NCI-H1092 (cell line): ENCODE measurements at regions not wholly inside any gene's neighbourhood (a gene's known extent, or its start where the extent isn't known, plus 50 kb on each side); places are given as distances from the start of the nearest gene placed in this dataset.
"Not testable (repeated sequence)": the region's sequence is repeated elsewhere in the genome, so short reads cannot be mapped to it uniquely, and the experiment has no call there.

Experiments used
- DNase-seq: peaks from one replicate; lab custom pipeline; 2025; lab: John Stamatoyannopoulos, UW

DNA sequence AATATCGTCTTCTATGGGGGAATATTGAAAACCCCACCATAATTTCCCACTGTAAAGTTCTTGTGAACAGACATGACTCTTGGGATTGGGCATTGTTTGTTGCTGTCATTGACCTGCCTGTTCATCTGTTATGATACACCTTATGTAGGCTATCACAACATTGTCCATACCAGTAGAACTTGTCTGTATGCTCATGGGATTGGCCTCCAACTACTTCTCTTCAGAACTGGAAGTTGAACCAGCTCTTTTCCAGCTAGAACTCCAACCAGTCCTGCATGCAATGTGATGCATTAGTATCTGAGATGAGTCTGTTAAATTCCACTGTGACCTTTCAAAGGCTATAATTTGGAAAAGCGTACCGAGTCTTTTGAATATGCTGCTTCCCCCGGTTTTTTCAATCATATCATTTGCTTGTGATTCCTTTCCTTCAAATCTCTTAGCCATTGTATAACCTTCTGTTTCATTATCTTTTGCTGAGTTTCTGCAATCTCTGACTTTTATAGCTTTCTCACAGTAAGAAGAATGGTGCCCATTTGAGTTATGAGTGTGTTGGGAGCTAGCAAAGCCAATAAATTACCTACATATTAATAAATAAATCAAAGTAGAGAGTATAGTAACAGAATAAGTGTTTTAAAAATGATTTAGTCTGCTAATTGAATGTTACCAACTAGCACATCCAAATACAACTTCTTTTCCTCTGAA lies 101.9 kb downstream of the PLK2 start:
- DNase-seq: no peak

DNA sequence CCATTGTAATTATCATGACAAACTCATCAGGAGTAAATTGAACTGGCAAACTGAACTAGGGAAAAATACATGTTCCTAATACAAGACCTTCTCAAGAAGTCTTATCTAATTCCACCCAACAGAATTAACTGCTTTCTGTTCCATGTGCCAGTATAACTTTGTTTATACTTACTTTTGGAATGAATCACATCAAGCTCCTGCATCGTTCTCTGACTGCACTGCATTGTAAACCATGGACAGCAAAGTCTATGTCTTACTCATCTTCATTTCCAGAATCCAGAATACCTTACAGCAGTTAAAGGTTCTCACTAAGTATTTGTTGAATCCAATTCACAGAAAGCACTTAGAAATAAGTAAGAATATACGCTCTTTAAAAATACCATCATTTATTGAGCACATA lies 102.8 kb downstream of the PLK2 start:
- no peak for DNase-seq

DNA sequence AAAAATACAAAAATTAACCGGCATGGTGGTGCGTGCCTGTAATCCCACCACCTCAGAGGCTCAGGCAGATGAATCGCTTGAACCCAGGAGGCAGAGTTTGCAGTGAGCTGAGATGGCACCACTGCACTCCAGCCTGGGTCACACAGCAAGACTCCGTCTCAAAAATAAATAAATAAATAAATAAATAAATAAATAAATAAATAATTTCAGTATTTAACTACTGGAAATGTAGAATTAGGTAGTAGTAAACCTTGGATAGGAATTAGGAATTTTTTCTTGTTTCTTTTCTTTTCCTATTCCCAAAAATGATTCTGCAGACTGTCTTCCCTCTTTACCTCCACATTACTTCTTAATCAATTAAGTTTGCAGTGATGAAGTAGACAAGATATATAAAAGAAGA lies 103.2 kb downstream of the PLK2 start:
- DNase-seq: no peak

DNA sequence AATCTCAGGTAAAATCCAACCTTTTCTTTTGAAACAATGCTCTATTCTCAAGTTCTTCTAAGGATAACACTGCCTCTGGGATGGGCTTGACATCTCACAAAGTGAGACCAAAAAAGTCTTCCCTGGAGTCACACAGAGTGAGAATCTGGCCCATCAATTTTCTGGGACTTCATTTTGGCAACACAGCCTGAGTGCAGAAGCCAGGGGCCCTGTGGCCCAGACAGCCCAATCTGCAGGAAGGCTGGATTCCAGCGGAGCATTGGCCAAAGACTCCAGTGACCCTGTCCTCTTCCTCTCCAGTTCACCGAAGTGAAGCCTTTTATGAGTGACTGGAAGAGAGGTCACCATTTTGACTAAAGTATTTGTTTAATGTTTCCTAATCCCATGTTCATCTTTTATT lies 105.1 kb downstream of the PLK2 start:
- DNase-seq: no peak

DNA sequence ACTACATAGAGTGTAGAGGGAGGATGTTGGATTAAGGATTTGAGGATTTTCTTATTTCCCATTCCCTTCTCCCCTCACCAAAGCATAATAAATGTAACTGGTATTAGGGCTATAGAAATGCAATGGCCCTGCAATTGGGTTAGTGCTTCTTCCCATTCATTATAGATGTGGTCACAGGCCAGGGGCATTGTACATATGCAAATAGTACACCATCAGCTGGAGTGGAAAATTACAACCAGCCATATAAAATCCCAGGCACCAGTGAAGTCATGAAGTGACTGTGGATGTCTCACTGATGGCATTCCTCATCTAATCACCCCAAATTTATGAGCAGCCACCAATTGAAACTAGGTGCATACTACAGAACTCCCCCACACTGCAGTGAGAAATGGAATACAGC lies 105.9 kb downstream of the PLK2 start:
- DNase-seq: no peak

DNA sequence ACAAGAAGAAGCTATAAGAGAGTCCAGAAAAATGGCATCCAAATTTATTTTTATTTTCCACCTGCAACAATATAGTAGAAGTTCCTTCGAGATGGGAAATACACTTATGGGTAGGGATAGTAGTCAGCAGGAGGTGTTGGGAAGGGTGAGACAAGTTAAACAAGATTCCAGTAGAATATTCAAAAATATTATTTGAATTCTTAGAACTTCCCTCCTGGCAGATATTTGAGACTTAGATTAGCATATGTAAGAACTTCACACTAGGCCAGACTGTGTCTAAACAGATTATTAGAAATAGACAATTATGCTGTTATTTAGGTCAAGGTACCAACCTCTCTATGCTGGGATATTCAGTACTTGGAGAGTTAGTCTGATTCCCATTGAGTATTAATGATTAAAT lies 108.7 kb downstream of the PLK2 start:
- no peak for DNase-seq

DNA sequence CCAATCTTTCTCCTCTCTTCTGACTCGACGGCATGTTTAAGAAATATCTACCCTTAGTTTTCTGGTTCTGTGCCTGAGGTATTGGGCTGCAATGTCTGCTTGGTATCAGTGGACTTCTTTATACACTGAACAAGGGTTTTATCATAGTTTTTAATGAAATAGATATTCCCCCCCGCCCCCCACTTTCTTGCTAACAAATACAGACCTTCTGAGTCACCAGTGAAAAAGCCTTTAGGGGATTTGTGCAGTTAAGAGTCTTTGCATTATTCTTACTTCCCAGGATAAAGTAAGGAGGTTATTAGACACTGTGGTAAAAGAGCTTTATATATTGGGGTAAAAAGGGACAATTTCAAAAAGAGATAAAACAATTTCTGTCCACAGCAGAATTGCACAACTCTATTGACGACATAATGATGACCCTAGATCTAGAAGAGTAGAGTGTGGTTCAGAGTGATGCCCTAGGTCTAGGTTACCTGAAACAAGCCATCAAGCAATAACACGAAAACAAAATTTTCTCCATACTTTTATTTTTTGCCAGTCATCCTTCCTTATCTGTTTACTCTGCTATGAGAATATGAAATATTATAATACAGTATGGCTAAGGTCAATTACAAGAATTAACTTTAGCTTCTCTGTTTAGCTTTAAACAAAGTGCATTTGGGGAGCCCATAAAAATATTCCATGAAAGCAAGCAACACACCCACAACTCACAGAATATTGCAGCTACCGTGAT lies 110.7 kb downstream of the PLK2 start:
- no peak for DNase-seq

DNA sequence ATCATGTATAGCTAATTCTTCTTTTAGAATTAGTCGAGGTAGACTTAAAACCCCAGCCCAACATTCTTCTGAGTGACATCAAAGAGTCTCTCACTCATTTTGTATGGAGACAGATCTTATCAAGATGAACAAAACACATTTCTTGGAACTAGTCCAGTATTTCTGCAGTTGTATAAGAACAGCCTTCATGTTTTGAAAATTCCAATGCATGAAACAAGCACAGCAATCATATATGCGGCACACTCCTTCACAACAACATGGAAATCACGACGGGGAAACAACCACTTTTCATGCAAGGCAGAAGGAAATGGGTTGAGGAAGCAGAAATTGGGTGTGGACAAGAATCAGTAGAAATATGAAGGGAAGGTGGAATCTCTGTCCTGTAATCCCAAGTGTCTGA lies 113.8 kb downstream of the PLK2 start:
- no peak for DNase-seq

DNA sequence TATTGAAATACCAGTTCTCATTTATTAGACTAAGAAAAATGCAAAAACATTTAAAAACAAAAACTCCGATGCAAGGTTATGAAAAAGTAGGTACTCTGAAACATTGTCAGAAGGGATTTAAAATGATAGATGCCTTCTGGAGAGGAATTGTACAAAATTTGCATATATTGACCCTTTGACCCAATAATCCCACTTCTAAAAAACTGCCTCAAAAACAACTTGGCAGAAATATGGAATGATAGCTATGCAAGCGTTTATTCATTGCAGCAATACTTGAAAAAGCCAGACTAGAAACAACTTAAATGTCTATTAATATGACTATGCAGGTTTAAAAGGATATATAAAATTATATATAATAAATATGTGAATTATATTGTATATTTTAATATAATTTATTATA lies 118.4 kb downstream of the PLK2 start:
- DNase-seq: no peak

DNA sequence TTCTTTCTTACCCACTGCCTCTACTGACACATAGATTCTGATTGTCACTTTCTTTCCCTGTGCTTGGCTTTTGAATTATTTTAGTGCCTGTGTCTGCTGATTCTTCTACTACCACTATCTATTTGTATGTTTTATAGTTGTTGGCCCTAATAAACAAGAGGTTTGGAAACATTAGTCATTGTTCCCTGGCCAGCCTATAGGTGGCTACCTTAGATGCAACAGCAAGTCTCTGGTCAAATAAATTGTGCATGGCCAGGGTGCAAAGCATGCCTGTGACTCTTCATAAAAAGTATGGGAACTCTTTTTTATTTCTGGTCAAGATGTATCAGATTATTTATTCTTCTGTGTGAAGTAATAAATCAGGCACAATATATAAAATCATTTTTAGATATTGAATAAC lies 124.4 kb downstream of the PLK2 start:
- no peak for DNase-seq

DNA sequence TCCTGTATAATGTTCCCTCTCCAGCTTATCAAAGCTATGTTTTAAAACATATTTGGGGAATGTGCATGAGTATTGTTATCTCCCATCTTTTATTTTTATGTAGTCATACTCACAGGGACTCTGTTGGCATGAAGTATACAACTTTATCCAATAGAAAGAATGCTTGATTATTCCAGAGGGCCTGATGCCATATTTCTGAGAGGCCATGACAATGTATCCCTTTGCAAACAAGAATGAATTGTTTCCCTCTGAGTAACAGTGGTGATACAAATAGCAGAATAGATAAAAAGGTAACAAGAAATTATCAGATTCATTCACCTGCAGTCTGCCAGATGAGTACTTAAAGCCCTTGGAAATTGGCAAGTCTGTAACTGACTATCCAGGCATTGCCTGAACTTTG lies 125.9 kb downstream of the PLK2 start:
- DNase-seq: no peak

DNA sequence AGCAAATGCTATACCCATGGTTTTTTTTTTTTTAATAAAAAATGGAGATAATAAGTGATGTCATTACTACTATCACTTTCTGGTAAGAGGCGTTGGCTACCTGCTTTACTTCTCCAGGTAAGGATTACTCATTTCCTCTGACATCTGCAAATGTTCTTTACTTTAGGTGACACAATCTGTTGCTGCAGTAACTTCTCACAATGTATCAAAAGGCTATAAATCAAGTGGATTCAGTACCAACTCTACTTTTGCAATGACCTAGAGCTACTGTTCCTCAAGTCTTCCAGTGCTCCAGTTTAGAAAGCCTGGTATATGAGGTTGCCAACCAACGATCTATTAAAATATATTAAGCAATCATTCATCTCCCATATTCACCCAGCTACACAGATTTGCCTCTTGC lies 129.1 kb downstream of the PLK2 start:
- no peak for DNase-seq

DNA sequence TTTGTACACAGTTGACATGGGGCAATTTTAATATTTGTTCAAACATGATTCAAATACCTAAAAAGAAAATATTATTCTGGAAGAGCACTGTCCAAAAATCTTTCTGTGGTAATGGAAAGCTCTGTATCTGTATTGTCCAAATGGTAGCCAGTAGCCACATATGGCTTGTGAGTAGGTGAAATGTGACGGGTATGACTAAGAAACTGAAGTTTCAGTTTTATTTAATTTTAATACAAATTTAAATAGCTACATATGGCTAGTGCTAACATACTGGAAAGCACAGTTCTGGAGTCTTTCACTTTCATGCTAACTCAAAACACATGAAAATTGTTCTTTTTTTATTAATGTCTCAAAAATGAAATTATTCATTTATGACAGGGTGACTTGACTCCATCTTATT lies 132.6 kb downstream of the PLK2 start:
- no peak for DNase-seq

DNA sequence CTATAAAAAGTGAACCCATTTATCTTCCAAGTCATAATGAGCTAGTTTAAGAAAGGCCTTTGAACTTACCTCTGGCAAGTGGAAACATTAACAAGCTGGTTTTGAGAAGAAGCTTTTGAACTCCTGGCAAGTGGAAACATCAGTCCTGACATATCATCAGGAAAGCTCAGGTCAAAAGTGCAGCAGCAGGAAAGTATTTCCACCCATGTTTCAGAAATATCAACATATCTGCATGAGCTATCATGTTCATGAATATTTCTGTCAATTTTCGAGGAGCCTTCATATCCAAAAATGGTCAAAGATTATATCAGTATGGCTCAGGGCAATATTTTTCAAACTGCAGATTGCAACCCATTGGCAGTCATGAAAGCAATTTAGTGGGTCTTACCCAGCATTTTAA lies 133.9 kb downstream of the PLK2 start:
- no peak for DNase-seq

DNA sequence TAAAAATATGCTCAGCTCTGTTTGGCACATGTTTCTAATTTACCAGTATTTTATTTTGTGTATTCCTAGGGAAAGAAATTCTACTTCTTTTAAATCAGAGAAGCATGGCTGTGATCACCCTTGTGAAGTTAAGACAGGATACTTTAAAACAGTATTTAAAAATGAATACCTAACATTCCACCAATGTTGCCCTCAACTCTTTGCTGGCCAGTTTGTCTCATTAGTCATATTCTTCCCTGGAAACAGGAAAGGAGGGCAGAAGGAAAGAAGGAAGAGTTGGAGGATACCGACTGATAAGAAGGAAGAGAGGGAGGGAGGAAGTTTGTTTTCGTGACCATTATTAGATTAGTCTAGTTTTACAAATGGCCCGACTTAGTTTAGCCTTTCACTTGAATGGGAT lies 137.4 kb downstream of the PLK2 start:
- no peak for DNase-seq

DNA sequence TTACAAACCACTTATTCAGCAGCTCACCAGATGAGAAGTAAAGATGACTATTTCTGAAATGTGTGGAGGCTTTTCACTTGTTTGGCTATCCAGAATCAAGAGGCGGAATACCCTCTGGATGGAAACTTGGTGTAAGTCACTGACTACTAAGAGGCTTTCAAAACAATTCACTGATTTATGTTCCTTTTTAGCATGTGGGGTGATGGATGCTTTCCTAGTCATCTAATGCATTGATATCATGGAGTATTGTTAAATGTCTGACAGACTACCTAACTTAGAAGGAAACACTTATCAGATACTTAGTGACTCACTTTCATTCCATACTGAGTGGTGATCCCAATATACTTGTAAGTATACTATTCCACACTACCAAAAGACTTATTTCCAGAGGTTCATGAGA lies 141.4 kb downstream of the PLK2 start:
- DNase-seq: no peak

DNA sequence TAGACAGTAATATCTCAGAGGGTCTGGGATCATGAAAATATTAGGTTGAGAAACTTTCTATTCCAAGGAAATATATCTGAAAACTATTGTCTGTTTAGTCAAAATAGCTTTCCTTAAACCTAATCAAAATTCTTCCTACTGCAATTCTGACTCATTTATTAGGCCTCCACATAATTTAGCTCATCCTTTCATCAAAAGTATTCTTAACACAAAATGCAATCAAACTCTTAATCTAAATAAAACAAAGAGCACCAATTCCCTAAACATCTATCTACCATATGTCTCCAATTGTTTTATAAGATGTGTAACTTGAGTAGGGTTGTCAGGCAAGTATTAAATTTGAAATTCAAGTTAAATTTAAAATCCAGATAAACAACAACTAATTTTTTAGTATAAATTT lies 142.1 kb downstream of the PLK2 start:
- DNase-seq: no peak

DNA sequence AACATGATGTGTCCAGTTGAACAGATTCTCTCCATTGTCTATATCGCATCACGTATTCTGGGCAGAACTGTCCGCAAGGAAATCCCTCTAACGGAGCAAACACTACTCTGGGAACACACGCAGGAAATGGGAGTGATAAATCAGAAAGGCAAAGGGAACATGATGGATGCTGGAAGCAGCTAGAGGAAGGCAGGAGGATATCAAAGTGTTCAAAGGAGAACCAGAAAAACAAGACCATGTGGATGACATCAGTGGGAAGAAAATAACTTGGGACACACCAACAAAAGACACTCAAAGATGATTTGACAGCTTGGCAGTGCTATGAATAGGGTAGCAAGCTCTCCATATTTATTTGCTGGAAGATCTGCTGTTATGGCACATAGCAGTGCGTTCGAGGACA lies 142.9 kb downstream of the PLK2 start:
- no peak for DNase-seq

DNA sequence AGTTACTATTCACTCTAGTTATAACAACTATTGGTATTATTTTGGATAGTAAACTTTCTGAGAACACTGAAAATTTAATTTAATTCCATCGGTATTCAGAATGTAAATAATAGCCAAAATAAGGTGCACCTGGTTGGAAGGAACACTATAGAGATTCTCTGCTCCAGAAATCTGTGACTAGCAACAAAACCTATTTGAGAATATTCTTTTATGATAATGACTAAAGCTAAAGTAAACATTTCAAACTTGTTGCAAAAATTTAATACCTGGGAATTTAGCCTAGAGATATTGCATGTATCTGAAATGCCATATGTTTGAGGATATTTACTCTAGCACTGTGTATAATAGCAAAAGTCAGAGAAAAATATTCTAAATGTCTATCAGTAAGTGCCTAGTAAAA lies 144.1 kb downstream of the PLK2 start:
- DNase-seq: no peak

DNA sequence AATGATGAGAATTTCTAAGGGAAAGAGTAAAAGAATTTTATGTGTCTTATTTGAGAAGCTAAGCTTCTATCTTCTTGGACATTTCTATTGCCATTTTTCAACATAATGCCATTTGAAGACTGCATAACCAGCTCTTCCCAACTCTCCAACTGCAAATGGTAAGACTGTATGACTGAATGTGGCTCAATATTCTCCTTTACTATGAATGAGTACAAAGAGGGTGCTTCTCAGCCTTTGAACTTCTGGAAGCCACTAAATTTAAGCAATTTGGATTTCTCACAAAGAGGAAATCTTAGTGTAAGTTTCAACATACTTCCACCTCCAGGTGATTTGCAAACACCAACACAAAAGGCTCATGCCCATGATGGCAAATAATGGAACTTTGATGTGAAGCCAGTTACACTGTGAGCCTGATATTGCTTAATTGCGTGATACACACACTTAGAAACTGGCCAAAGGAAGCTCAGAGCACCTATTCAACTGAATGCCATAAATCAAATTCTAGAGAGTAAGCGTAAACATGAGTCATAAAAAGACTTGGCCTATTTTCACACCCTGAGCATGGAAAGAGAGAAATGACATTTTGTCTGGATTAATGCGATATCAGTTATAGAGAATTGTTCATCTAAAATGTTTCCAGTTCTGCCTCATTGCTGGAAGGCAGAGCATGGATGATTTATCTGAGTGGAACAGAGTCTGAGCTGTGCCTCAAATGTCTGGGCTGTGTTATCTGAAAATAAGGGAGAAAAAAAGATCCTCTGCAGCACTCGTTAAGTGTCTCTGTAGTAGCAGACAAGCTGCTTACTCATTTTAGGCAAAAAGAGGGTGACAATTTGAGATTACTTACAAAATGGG lies 145.3 kb downstream of the PLK2 start:
- DNase-seq: no peak

DNA sequence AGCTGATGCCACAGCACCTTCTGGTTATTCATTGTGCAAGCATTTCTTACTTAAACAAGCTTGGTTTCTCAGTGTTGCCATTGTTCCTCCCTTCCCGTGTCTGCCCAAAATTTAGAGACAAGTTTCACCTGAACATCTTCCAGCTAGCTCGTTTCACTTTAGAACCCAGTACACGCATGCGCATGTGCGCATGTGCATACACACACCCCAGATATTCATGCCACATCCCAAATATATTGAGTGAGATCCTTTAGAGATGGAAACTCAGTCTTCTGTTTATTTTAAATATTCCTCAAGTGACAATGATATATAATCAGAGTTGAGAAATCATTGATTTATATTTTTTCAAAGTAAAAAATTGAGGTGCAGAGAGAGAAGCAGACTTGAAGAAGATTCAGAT lies 147.6 kb downstream of the PLK2 start:
- DNase-seq: no peak

DNA sequence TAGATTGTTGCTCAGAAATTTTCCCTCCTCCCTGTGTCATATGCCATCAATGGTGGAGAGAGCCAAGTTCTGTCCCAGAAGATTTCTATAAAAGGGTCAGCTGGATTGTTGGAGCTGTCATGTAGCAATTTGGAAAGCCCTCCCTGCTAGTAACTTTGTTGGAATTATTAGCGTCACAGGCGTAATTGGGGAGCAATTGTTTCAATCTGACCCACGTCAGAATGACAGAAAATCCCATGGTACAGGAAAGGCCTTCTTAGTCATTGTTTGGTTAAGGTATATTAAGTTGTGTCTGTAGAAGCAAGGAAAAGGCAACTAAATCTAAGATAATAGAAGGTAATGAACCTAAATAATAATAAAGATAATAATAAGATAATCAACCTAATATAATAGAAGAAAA lies 148.4 kb downstream of the PLK2 start:
- DNase-seq: no peak

DNA sequence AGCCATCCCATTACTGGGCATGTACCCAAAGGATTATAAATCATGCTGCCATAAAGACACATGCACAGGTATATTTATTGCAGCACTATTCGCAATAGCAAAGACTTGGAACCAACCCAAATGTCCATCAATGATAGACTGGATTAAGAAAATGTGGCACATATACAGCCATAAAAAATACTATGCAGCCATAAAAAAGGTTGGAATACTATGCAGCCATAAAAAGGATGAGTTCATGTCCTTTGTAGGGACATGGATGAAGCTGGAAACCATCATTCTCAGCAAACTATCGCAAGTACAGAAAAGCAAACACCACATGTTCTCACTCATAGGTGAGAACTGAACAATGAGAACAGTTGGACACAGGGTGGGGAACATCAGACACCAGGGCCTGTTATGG lies 151.5 kb downstream of the PLK2 start:
- DNase-seq: not testable (repeated sequence)
